Erythroblast (primary cell): ENCODE measurements at regions not wholly inside any gene's neighbourhood (a gene's known extent, or its start where the extent isn't known, plus 50 kb on each side); places are given as distances from the start of the nearest gene placed in this dataset.

ENCODE experiments used
- GATA1 ChIP-seq: IDR thresholded peaks from 2 replicates; pipeline ENCODE4 v1.6.1; 2011; ENCODE audit warnings: low read depth, mild to moderate bottlenecking, control low read depth, low read length, moderate library complexity
- POLR2A ChIP-seq: IDR thresholded peaks from 2 replicates; pipeline ENCODE4 v1.6.1; 2011; ENCODE audit warnings: mild to moderate bottlenecking, low read length

DNA sequence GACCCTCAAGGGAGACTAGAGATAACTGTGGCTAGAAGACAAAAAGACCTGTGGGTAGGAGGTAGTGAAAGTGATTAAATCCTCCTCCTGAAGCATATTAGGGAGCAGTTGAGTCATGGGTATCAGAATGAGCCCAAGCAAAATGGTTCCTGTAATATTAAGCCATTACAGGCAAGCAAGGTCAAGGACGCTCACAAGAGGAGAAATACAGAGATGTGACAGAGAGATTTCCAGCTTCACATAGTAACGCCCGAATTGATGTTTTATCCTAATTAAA lies 77.7 kb downstream of the FAM76B start:
- TF ChIP-seq POLR2A (no peak), GATA1 (no peak)
